Right ventricle myocardium inferior (tissue), 1 donor: ENCODE measurements at regions not wholly inside any gene's neighbourhood (a gene's known extent, or its start where the extent isn't known, plus 50 kb on each side); places are given as distances from the start of the nearest gene placed in this dataset.

Source experiments
- ATAC-seq: fragments of 200-7000 bp; cut with Tn5 transposase; one replicate; pipeline ENCODE4 v1.9.1; 2020; ENCODE audit warnings: mild to moderate bottlenecking, moderate library complexity
- DNase-seq: peaks from one replicate; pipeline ENCODE4 v3.0.0; 2021; ENCODE audit errors: missing footprints
- intact Hi-C: fragments of 100-400 bp; cut with DNase I; formaldehyde crosslinking; loops from one replicate; pipeline ENCODE4 v1.11.0; 2022
- donor health status: DM: no; HTN: yes; CAD: no; lungs with severe emphysema.

DNA sequence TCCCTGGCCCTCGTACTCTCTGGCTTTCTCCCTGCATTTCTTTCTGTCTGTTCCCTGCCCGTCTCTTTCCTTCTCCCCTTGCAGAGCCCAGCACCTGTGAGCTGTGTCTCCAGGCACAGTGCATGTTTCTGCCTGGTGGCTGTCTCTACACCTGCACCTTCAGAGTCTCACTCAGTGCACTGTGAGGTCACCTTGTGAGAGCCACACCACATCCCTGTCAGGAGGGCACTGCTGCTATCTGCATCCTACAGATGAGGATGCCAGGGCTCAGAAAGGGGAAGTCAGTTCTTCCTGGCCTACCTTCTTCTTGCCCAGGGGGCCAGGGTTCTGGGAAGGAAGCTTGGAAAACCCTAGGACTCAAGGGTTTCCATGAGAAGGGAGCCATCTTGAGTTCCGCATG is 69.7 kb upstream of the NEURL1B start:
- DNase-seq (no peak), ATAC-seq (no peak)
- intact Hi-C loops: no loop called here

DNA sequence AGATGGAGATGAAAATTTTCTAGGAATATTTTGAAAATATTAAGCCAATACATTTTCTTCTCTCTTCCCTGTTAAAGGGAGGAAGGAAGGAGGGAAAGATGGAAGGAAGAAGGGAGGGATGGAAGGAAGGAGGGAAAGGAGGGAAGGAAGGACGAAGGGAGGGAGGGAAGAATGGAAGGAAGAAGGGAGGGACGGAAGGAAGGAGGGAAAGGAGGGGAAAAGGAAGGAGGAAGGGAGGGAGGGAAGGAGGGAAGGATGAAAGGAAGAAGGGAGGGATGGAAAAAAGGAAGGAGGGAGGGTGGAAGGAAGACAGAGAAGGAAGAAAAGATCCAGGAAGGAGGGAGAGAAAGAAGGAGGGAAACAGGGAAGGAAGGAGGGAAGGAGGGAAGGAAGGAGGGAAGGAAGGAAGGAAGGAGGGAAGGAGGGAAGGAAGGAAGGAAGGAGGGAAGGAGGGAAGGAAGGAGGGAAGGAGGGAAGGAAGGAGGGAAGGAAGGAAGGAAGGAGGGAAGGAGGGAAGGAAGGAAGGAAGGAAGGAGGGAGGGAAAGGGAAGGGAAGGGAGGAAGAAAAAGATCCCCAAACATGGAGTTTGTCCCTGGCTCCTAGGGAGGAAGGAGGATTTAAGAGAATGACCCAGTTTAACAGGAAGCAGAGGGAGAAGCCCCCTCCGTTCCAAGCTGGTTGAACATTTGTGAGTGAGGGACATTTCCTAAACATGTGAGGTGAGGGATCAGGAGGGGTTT is 70.3 kb upstream of the NEURL1B start:
- DNase-seq: no peak
- ATAC-seq: no peak
- intact Hi-C loops: no loop called here

DNA sequence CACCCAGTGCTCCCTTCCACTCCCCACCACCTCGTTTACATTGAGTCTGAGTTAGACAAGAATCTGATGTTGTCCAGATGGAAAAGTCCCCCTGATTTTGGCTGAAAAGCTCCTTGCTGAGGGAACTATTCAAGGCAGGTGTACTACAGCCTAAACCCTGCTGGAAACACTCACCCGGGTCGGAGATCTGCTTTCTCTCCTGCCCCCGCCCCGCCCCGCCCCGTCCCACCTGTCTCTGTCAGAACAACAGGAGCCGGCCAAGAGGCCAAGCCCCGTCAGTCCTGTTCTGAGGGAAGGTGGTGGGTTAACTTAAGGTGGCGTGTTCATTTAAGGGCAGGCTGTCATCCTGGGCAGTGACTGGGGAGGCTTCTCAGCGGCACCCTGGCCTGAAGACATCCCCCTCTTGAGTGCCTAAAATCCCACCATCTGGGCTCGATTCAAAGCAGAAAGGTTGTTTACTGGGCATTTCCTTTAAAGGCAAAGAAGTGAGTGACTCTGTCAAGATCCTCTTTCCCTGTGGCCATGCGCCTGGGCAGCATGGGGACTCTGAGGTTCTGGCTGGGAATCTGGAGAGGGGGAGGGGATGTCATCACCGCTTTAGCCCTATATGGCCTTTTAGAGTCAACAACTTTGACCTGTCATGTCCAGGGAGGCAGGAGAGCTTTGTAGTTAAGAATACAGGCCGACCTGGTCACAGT is 71.1 kb upstream of the NEURL1B start:
- ATAC-seq: no peak
- DNase-seq: peak; percentile 16
- intact Hi-C loops: no loop called here

DNA sequence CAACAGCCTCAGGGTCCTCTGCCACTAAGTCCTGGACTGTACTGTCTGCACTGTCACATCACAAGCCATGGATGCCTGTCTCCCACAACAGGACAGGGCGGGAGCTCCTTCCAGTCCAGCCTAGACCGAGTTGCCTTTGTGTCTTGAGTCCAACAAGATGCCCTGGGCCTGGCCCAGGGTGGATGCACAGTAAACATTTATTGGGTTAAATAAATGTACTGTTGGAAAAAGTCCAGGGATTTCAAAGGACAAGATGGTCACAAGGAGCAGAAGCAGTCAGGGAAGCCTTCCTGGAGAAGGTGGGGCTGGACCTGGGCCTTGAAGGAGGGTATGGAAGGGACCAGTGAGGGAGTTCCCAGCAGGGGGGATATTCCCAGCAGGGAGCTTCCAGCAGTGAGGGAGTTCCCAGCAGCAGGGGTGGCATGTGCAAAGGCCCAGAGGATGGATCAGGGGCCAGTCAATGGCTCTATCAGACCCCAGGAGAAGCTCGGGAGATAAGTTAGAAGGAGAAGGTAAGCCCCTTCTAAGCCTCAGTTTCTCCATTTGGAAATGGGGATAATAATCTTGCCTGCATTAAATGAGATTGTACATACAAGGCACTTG is 72.7 kb upstream of the NEURL1B start:
- ATAC-seq (no peak), DNase-seq (no peak)
- intact Hi-C loops: no loop called here

DNA sequence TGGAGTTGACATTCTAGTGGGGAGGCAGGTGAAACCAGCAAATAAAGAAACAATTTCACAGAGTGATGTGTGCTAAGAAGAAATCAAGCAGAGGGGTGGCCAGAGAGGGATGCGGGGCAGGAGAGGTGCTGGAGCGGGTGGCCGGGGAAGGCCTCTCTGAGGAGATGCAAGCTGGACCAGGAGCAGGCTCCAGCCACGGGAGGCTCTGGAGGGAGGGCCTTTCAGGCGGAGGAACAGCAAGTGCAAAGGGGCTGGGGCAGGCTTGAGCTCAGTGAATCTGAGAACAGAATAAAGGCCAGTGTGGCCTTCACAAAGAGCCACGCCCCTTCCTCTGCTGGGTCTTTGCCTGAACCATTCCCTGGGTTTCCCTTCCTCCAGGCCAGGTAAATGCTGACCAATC is 73.2 kb upstream of the NEURL1B start:
- no peak for ATAC-seq
- no peak for DNase-seq
- intact Hi-C loops: no loop called here

DNA sequence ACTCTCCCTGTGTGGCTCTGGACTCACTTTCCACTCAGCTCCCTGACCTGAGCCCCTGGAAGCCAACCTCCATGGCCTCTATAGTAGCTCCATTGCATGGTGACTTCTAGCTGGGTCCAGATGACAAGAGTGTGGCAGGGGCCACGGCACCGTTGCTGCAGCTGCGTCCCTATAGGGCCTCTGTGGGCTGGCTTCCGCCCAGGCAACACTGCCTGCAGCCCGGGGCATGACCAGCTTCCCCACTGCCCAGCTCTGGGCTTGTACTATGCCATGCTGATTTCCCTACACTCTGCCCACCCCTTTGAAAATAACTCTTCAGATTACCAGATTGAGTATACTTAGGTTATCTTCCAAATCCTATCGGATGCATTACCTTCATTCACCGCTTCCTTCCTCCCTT is 73.8 kb upstream of the NEURL1B start:
- ATAC-seq (no peak), DNase-seq (no peak)

DNA sequence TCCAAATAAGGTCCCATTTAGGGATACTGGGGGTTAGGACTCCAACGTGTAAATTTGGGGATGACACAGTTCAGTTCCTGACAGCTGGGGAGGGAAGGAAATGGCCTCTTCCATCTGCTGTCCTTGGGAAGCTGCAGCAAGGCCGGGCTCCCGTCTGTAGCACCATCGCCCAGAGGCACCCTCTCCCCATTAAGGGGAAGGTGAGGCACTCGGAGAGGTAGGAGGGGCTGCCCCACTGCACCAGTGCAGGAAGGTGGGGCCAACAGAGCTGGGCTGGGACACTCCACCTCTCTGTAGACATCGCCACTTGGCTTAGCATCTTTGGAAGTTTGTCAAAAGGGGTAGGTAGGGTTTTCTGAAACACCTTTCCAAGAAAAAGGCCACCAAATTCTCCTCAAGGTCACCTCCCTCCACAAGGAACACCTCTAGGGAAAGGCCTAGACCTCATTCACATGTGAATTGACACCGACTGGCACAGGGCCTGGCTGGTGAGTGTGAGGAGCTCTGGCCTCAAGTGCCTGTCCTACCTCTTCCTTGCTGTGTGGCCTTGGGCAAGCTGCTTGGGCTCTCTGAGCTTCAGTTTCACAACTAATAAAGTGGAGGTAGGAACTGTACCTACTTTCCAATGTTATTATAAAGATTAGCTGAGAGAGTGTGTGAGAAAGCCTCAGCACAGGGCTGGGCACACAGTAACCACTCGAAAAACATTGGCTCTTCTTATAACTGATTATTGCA is 75.0 kb upstream of the NEURL1B start:
- DNase-seq (no peak), ATAC-seq (no peak)
- intact Hi-C loops: no loop called here

More for the DNA sequence above, 73.8 kb upstream of the NEURL1B start:
- intact Hi-C loops: no loop called here

DNA sequence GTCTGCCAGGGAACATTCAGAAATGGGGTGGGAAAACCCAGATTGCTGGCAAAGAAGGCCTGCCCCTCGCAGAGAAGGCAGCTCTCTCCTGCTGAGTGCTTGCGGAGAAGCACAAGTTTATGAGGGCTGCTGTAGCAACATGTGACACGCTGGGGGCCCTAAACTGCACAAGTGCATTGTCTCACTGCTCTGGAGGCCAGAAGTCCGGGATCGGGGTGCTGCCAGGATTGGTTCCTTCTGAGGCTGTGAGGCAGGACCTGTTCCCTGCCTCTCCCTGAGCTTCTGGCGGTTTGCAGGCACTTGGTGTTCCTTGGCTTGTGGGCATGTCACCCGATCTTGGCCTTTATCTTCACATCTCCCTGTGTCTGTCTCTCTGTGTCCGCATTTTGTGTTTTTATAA is 75.6 kb upstream of the NEURL1B start:
- no peak for DNase-seq
- no peak for ATAC-seq
- intact Hi-C loops: no loop called here

DNA sequence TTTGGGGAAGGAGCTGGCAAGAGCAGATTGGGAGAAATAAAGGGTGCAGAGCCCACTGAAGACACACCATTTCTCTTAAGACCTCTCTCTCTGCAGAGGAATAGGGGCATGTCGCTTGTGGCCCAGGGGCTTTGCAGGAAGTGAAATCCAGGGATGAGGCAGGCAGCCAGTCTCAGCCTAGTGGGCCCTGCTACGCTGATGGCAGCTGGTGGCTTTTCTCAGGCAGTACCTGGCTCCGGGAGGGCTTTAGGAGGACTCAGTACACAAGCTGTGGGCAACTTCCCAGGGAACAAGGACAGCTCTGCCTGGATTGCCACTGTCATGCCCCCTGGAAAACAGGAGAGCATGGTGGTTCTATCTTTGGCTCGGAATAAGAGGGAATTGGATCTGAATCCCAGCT is 76.2 kb upstream of the NEURL1B start:
- intact Hi-C loops: no loop called here
- DNase-seq (no peak), ATAC-seq (no peak)

DNA sequence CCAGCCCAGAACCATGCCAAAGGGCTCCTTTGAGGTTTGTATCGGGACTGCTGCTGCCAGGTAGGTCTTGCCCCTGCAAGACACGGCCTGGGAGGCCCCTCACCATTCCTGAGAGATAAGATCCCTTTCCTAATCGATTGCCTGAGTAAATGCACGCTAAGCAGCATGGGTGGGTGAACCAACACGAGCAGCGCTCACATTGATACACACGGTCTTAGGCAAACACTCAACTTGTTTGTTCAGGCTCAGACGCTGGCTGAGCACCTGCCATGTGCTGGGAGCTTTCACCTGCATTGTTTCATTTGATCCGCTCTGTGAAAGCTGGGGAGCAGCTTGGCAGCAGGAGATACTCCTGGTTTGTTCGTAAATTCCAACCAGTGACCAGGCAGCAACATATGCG is 76.9 kb upstream of the NEURL1B start:
- DNase-seq (no peak), ATAC-seq (no peak)
- intact Hi-C loops: no loop called here

DNA sequence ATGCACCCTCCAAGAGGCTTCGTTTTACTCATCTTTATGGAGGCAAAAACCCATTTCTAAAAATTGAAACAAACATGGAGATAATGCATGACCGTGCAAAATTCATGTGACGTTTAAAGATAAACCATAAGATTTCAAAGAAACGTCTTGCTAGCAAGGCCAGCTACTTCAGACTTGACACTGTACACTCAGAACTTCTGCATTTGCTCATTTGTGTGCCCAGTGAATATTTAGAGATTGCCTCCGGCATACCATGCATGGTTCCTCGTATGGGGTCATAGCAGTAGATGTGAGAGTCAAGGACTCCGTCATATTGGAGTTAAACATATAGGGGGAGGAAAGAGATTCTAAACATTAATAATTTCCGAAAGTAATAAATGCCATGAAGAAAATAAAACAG is 78.6 kb upstream of the NEURL1B start:
- intact Hi-C loops: no loop called here
- no peak for ATAC-seq
- DNase-seq: no peak

DNA sequence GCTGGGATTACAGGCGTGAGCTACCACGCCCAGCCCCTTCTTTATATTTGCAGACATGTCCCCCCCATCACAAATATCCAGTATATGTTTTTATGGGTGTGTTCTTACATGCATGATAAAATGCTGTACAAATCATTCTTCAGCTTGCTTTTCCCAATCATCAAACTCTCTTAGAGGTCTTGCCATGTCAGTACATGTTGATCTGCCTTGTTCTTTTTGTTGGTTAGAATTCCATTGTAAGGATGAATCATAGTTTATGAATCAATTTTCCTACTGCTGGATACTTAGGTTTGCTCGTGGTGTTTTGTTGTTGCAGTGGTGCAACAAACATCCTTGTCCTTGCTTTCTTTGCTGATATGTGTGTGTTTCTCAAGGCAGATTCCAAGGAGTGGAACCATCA is 79.9 kb upstream of the NEURL1B start:
- DNase-seq (no peak), ATAC-seq (no peak)
- intact Hi-C loops: no loop called here

DNA sequence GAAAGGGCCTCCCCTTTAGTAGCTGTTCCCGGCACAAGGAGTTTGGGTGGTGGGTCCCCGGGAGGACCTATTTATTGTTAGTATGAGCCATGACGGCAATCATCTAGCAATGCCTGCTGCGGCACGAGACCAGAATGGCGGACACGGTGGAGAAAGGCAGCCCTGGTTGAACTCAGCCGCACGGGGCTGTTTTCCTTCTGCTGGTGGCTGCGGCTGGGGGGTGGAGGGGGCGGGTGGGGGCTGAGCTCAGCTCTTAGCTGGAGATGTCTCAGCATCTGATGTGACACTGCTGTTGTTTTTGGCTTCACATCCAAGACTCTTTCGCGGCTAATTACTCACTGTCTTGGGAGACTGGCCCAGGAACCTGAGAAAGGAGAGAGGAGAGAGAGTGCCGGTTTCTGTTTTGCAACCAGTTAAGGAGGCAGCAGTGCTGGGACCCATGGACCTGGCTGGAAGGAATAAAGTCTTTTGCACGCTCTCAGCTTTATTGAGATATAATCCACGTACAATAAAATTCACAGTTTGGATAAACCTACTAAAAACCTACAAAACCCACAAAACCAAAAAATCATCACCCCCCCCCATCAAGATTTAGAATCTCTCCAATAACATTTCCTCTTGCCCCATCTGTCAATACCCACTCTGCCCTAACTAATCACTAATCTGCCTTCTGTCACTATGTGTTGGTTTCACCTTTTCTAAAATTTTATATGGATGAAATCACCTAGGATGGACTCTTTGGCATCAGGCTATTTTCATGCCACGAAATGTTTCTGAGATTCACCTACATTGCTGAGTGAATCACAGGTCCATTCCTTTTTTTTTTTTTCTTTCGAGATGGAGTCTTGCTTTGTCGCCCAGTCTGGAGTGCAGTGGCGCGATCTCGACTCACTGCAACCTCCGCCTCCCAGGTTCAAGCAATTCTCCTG is 81.8 kb upstream of the NEURL1B start:
- peak; percentile 82 for ATAC-seq
- intact Hi-C loops: loop anchor here (2.0 to 5.0 kb wide), 2 partner anchors 26 to 138 kb away; no protein-coding TSS in a partner anchor
- peak; percentile 79 for DNase-seq

DNA sequence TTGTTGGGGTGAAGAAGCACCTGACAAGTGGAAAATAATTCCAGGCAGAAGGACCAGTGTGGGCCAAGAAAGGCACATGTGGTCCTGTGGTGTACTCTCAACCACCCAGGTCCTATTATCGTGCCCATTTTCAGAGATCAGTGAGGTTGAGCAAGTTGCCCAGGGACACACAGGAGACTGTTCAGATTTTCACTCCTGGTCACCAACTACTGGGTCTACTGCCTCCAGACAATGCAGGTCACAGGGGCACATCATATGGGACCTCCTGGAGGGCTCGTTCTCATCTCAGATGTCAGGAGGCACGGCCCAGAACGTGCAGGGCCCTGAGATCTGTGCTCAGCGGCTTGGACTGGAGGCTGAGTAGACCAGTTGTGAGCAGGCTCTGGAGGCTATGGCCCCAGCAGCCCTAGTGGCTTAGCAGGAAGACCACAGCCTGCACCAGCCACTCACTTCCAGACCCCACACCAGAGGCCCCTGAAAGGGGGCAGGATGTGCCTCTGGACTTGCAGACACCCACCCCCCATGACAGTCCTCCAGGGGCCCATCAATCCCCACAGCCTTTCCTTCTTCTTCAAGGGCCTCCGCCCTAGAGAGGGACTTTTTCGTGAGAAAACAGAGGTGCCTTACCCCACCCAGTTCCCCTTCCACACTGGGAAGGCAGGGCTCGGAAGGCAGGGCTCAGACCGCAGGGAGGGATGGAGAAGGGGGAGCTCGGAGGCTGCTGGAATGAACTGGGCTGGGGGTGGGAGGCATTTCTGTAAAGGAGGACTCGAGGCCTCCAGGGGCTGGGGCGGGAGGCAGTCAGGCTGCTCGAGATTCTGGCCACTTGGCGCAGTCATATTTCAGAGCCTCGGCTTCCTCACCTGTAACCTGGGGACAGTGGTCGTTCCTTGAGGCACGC is 82.7 kb upstream of the NEURL1B start:
- intact Hi-C loops: loop anchor here (2.0 to 5.0 kb wide), 2 partner anchors 26 to 139 kb away; no protein-coding TSS in a partner anchor
- DNase-seq (no peak), ATAC-seq (no peak)

DNA sequence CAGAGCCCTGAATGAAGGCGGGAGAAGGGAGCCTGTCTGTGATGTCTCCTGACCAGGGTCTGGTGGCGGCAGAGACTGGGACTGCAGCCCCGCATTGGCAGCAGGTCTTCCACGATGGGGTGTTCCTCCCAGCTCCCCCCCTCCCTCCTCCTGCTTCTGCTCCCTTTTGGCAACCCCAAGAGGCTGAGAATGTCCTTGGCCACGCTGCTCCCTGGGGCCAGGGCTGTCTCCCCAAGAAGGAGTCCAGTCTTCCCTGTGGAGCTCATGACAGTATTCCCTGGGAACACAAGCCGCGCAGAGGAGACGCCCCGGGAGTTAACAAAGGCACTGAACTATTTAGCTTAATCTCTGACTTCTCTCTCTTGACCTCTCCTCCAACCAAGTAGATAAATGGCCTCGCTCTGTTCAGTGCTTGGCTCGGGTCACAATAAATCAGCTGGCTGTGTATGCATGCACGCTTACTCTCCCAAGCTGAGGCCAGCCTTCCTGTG is 84.0 kb upstream of the NEURL1B start:
- intact Hi-C loops: loop anchor here (5.0 kb wide), 1 partner anchor 140 kb away; no protein-coding TSS in a partner anchor
- ATAC-seq (peak; percentile 75), DNase-seq (peak; percentile 62)

DNA sequence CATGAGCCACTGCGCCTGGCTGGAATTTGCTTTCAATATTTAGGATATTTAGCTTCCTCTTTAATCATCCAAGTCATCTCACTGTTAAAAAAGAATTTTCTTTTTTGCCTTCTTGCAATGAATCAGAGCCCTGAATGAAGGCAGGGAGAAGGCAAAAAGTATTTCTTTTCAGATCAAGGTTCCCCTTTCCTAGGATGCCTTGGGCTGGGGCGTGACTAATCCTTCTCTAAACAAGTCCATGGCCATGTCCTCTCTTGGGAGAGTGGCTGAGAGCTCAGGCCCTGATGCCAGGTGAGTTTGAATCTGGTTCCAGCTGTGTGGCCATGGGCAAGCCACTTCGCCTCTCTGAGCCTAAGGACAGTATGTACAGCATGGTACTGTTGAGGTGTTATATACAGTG is 84.8 kb upstream of the NEURL1B start:
- ATAC-seq: no peak
- peak; percentile 9 for DNase-seq
- intact Hi-C loops: loop anchor here (5.0 kb wide), 1 partner anchor 141 kb away; no protein-coding TSS in a partner anchor

DNA sequence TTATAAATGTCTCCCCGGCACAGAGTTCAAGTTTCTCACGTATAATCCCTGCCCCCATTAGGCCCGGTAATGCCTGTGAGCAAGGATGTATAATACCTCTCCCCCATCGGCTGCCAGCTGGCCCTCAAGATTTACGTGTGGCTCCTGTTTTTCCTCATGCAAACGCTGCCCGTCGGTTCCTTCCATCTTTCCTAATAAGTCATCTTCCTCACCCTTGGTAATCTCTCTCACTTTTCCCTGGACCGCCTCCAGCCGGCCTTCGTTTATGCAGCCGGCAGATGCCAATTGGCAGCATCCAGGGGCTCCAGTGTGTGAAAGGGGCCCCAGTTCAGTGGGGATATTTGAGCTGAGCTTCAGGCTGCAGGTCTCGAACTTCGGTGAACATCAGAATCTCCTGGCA is 86.5 kb upstream of the NEURL1B start:
- ATAC-seq: no peak
- peak; percentile 61 for DNase-seq
- intact Hi-C loops: no loop called here
